Amniotic epithelial cell (primary cell): ENCODE measurements at regions not wholly inside any gene's neighbourhood (a gene's known extent, or its start where the extent isn't known, plus 50 kb on each side); places are given as distances from the start of the nearest gene placed in this dataset.
"Not testable (repeated sequence)": the region's sequence is repeated elsewhere in the genome, so short reads cannot be mapped to it uniquely, and the experiment has no call there.

Experiments
- DNase-seq: peaks from one replicate; pipeline ENCODE4 v3.0.0-alpha.2; 2010; ENCODE audit warnings: low read depth

DNA sequence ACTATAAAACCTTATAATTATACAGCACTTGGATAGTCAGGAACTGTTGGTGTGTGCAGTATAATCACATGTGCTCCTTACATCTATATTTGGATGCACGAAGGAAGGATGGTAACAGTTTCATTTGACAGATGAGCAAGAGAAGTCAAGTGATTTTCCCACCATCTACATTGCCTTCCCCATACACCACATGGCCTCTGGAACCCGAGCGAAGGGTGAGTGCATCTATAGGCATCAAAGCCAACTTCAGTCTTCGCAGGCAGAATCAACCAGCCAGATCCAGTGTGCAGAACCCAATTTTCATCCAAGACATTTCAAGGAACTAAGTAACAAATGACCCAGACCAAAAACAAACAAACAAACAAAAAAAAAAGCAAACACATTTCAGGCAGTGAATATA lies 85.1 kb upstream of the BLID start:
- no peak for DNase-seq

DNA sequence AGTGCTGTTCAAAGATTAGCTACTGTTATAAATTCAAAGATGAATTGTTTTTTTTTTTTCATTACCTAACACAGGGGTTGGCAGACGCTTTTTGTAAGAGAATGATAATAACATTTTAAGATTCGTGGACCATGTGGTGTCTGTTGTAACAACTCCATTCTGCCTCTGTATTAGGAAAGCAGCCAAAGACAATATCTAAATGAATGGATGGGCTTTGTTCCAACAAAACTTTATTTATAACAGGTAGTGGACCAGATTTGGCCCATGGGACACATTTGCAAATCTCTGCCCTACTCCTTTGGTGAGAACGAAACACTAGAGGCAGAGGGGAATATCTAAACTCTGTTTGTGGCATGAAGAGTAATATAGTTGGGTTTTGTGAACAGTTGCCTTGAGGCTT lies 83.6 kb upstream of the BLID start:
- DNase-seq = no peak

DNA sequence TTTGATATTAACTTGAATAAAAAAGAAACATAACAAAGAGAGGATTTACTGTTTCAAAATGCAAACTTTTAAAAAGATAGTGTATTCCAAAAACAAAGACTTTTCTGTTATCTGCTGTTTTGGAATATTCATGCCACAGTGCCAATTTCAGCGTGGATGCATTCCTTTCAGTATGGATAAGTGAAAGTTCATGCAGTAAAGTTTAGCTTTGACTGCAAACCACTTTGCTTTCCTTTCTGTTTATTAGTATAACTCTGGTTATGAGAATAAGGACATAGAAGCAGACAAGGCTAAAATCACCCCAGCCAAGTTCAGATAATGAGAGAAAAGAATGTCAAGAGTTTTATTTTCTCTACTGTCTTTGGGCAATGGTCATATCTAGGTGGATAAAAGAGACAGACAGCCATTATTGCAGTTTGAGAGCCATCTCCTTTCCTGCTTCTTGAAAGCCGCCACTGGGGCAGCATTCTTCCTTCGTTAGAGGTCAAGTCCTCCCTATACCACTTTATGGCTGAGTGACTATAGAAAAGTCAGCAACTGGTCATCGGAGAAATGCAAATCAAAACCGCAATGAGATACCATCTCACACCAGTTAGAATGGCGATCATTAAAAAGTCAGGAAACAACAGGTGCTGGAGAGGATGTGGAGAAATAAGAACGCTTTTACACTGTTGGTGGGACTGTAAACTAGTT lies 82.4 kb upstream of the BLID start:
- no peak for DNase-seq

DNA sequence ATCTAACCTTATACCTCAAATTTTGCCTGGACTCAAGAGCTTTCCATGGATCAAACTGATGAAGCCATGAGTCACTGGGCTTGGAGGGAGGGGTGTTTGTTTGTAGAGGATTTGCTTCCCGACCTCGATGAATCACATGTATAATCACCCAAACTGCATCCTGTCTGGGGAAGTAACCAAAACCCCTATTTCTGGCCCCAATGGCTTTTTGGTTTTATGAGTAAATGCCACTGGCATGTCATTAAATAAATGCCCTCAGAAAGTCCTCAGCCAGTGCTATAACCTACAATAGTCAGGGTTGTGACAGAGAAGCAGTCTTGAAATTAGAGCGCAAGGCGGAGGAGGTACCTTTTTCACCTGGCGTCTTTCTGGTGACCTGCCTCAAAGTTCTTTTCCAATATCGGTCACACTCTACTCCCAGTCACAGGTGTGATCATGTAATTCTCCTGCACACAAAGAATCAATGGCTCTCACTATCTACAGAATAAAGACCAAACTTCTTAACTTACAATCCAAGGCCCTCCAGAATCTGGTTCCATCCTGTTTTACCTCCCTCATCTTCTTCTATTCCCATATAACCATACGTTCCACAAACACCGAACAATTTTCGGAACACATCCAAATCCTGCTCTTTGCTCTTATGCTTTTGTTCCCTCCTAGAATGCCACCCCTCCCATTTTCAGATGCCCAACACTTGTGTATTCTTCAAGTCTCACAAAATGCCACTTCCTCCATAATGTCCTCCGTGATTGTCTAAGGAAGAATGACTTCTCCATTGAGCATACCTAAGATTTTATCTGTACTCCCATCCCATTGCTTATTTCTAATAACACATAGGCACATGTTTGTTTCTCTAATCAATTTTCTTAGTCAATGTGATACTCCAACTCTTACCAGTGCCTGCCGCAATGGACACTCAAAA lies 81.3 kb upstream of the BLID start:
- DNase-seq = peak; percentile 94

- DNase-seq = no peak
These were observed 79.8 kb upstream of the BLID start for GRCh38 chr11:122195790-122196189.

GRCh38 chr11:122193881-122194480 lies 78.0 kb upstream of the BLID start:
- not testable (repeated sequence) for DNase-seq

DNA sequence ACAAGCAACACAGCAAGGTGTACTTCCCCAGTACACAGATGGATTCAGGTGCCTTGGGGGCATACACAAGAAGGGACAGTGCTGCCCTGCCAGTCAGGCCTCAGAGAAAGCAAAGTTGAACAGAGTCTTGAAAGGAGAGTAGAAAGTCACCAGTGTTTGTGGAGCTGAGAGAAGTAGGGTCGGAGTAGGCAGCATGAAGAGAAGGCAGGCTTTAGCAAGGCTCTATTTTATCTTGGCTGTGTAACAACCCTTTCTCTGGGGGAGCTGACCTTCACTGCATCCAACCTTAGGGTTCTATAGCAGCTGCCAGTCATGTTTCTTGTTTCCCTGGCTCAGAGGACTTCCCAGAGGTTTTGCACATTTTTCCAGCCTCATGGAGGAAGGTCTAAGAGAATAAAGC lies 77.4 kb upstream of the BLID start:
- DNase-seq = no peak

GRCh38 chr11:122192634-122193255 lies 76.7 kb upstream of the BLID start:
- DNase-seq = peak; percentile 65

DNA sequence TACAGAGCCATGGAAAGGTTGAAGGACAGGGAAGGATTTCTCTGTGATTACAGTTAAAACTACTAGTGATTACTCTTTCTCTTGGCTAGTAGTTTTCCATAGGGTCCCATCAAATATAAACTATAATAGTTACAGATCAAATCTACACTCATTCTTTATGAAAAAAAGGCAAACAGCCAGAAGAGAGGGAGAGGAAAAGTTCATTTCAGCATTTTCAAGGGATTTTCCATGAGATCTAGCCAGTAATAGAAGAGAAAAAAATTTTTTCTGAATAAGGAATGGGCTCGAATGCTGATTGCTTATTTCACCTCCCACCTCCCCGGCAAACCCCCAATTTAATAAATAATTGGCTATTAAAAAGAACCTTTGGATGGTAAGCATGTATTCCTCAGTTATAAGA lies 74.8 kb upstream of the BLID start:
- DNase-seq = no peak

DNA sequence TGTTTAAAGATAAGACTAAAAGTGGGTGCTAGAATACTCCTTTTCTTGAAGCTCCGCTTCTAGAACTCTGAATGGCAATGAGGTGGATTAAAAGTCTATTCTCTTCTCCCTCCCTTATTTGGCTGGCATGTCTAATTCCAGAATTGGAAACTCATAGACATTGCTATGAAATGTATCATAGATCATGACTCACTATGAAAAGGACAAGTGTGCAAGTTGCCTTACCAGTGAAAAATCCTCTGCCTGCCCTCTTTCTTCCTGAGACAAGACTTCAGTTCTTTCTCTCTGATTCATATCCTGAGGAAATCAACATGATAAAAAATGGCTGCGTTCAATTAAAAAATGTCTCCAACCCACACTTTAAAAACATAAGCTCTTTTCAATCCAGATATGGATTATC lies 73.2 kb upstream of the BLID start:
- DNase-seq = peak; percentile 97

DNA sequence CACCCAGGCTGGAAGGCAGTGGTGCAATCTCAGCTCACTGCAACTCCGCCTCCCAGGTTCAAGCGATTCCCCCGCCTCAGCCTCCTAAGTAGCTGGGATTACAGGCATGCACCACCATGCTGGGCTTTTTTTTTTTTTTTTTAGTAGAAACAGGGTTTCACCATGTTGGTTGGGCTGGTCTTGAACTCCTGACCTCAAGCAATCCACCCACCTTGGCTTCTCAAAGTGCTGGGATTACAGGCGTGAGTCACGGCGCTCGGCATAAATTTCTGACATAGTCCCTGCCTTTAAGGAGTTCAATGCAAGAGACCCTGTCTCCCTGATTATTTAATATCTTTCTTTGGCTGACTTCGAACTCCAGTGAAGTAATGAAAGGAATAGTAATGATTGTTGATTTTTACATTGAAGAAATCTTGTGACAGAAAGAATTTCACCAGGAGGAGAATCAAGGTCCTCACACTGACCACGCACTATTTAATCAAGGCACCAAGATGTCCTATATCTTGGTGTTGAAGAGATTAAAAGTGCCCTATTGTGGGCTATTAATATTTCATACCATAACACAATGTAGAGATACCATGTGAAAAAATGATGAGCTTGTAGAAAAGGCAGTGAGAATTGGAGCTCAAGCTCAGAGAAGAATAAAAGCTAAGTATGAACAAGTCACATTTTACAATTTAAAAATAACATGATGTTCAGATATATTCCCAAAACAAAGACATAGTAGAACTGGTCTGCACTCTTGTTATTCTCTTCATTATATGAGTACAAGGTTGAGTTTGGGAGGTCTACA lies 71.6 kb upstream of the BLID start:
- DNase-seq = peak; percentile 56

- DNase-seq = peak; percentile 100
These were observed 70.5 kb upstream of the BLID start for GRCh38 chr11:122186439-122187080.

DNA sequence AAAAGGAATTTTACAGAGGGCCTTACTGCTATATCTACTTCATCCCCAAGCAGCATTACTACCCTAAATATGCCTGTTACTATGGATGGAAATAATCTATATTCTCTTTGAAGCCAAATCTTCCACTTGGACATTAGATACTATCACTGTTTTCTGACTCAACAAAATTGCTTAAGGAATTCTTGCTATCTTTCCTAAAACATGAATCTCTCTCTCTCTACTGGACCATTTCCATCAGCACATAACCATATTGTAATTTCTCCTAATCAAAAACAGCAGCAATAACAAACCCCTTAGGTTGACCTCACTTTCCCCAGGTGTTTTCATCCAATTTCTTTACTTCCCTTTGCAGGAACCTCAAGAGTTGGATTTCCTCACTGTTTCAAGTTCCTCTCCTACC lies 67.9 kb upstream of the BLID start:
- no peak for DNase-seq

DNA sequence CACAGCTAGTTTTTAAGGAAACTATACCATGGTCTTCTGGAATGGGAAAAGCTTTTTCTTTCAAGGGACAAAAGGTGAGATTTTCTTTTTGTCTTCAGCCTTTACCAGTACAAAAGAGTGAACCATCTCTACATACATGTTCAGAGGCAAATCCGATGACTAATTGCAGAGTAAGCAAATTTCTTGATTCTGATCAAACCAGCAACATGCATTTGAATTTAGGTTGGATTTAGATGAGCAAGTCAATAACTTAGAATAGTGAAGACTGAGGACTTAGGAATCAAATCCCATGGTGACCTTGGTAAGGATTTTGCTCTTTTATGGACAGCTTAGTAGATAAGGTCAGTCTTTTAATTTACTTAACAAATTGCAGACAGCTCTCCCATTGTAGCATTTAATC lies 65.9 kb upstream of the BLID start:
- DNase-seq = no peak

GRCh38 chr11:122181372-122181771 lies 65.4 kb upstream of the BLID start:
- no peak for DNase-seq

- DNase-seq = peak; percentile 93
These were observed 64.2 kb upstream of the BLID start for GRCh38 chr11:122179961-122180834.

GRCh38 chr11:122178795-122179194 lies 62.8 kb upstream of the BLID start:
- no peak for DNase-seq

- no peak for DNase-seq
These were observed 61.2 kb upstream of the BLID start for GRCh38 chr11:122177238-122177637.

- DNase-seq = no peak
These were observed 60.6 kb upstream of the BLID start for GRCh38 chr11:122176651-122177050.

- no peak for DNase-seq
These were observed 59.3 kb upstream of the BLID start for GRCh38 chr11:122175306-122175705.
